ENCODE measurements at regions not wholly inside any gene's neighbourhood (a gene's known extent, or its start where the extent isn't known, plus 50 kb on each side); places are given as distances from the start of the nearest gene placed in this dataset.

DNA sequence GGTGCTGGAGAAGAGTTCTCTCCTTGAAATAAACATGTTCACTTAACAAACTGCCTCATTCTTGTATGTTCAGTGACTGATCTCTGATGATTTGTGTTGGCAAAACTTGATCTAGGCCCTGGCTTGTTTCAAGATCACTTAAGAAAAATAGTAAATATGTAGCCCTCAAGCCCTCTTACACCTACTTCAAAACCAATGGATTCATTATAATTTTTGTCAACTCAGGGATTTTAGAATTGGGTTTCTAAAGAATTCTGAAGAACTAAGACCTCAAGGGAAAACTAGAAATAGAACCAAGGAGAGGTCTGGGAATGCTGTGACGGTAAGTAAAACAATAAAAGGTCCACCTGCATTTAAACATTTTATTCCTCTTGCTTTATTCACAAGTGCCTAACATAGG, 1731.6 kb upstream of the CELF4 start:
- H3K4me3 ChIP-seq (ENCODE audit: low read depth in 1 of 2, low read length in 2 of 2) = no peak overlapping the region
- H3K27me3 ChIP-seq (ENCODE audit: control insufficient read depth in 1 of 2, insufficient read depth in 2 of 2, low read length in 2 of 2) = no peaks in the 10 kb centered on the region
- 89 to 96% methylated on average over 1 of the region's 1 CpG for WGBS, 2 donors
- no peaks in the 10 kb centered on the region for H3K9me3 ChIP-seq (ENCODE audit: control insufficient read depth in 2 of 2, insufficient read depth in 1 of 2, low read depth in 1 of 2, low read length in 1 of 2)
- H3K27ac ChIP-seq (ENCODE audit: low read depth in 2 of 2, low read length in 1 of 2) = no peak overlapping the region
- no peaks in the 10 kb centered on the region for H3K4me1 ChIP-seq (ENCODE audit: control insufficient read depth in 2 of 2, insufficient read depth in 2 of 2, low read length in 1 of 2)
- H3K36me3 ChIP-seq (ENCODE audit: control insufficient read depth in 2 of 2, insufficient read depth in 2 of 2, low read length in 1 of 2) = no peaks in the 10 kb centered on the region

GRCh38 chr18:39296293-39296888, 1730.8 kb upstream of the CELF4 start:
- no peaks in the 10 kb centered on the region for H3K9me3 ChIP-seq (ENCODE audit: control insufficient read depth in 2 of 2, insufficient read depth in 1 of 2, low read depth in 1 of 2, low read length in 1 of 2)
- no peaks in the 10 kb centered on the region for H3K36me3 ChIP-seq (ENCODE audit: control insufficient read depth in 2 of 2, insufficient read depth in 2 of 2, low read length in 1 of 2)
- 91 to 95% methylated on average over 10 of the region's 10 CpGs for WGBS, 2 donors
- H3K4me1 ChIP-seq (ENCODE audit: control insufficient read depth in 2 of 2, insufficient read depth in 2 of 2, low read length in 1 of 2) = no peaks in the 10 kb centered on the region
- H3K4me3 ChIP-seq (ENCODE audit: low read depth in 1 of 2, low read length in 2 of 2) = no peak overlapping the region
- H3K27me3 ChIP-seq (ENCODE audit: control insufficient read depth in 1 of 2, insufficient read depth in 2 of 2, low read length in 2 of 2) = no peaks in the 10 kb centered on the region
- H3K27ac ChIP-seq (ENCODE audit: low read depth in 2 of 2, low read length in 1 of 2) = no peak overlapping the region

DNA sequence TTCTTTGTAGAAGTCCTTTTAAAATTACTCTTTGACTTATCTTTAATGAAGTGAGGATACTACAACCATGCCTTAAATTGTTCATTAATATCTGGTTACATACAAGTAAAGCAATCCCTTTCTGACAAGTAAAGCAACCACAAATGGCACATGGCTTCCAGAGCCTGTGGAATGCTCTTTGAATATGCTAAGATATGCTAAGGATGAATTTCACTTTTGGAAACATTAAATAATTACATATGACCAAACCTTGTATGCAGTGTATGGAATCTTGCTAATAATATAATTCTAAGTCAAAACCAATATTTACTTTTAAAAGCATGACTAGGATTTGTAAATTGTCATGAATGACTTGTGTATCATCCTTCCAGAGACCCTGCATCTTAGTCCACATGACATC, 1711.2 kb upstream of the CELF4 start:
- Histone ChIP-seq H3K27me3 (ENCODE audit: control insufficient read depth in 1 of 2, insufficient read depth in 2 of 2, low read length in 2 of 2) (no peaks in the 10 kb centered on the region), H3K4me1 (ENCODE audit: control insufficient read depth in 2 of 2, insufficient read depth in 2 of 2, low read length in 1 of 2) (no peaks in the 10 kb centered on the region), H3K4me3 (ENCODE audit: low read depth in 1 of 2, low read length in 2 of 2) (no peak overlapping the region), H3K36me3 (ENCODE audit: control insufficient read depth in 2 of 2, insufficient read depth in 2 of 2, low read length in 1 of 2) (no peaks in the 10 kb centered on the region), H3K9me3 (ENCODE audit: control insufficient read depth in 2 of 2, insufficient read depth in 1 of 2, low read depth in 1 of 2, low read length in 1 of 2) (no peaks in the 10 kb centered on the region), H3K27ac (ENCODE audit: low read depth in 2 of 2, low read length in 1 of 2) (no peak overlapping the region)

- no peaks in the 10 kb centered on the region for H3K9me3 ChIP-seq (ENCODE audit: control insufficient read depth in 2 of 2, insufficient read depth in 1 of 2, low read depth in 1 of 2, low read length in 1 of 2)
- H3K27me3 ChIP-seq (ENCODE audit: control insufficient read depth in 1 of 2, insufficient read depth in 2 of 2, low read length in 2 of 2) = no peaks in the 10 kb centered on the region
- no peak overlapping the region for H3K27ac ChIP-seq (ENCODE audit: low read depth in 2 of 2, low read length in 1 of 2)
- no peaks in the 10 kb centered on the region for H3K4me1 ChIP-seq (ENCODE audit: control insufficient read depth in 2 of 2, insufficient read depth in 2 of 2, low read length in 1 of 2)
- no peaks in the 10 kb centered on the region for H3K36me3 ChIP-seq (ENCODE audit: control insufficient read depth in 2 of 2, insufficient read depth in 2 of 2, low read length in 1 of 2)
- 33 to 49% methylated on average over 1 of the region's 1 CpG for WGBS, 2 donors
- H3K4me3 ChIP-seq (ENCODE audit: low read depth in 1 of 2, low read length in 2 of 2) = no peak overlapping the region
Measured at GRCh38 chr18:39274535-39274934, 1708.9 kb upstream of the CELF4 start.

- Histone ChIP-seq H3K9me3 (ENCODE audit: control insufficient read depth in 2 of 2, insufficient read depth in 1 of 2, low read depth in 1 of 2, low read length in 1 of 2) (no peaks in the 10 kb centered on the region), H3K27ac (ENCODE audit: low read depth in 2 of 2, low read length in 1 of 2) (no peak overlapping the region), H3K4me1 (ENCODE audit: control insufficient read depth in 2 of 2, insufficient read depth in 2 of 2, low read length in 1 of 2) (no peaks in the 10 kb centered on the region), H3K27me3 (ENCODE audit: control insufficient read depth in 1 of 2, insufficient read depth in 2 of 2, low read length in 2 of 2) (no peaks in the 10 kb centered on the region), H3K36me3 (ENCODE audit: control insufficient read depth in 2 of 2, insufficient read depth in 2 of 2, low read length in 1 of 2) (no peaks in the 10 kb centered on the region), H3K4me3 (ENCODE audit: low read depth in 1 of 2, low read length in 2 of 2) (no peak overlapping the region)
- WGBS, 2 donors = 41 to 87% methylated on average over 1 of the region's 1 CpG
Measured at GRCh38 chr18:39272230-39272629, 1706.6 kb upstream of the CELF4 start.

- Histone ChIP-seq H3K27me3 (ENCODE audit: control insufficient read depth in 1 of 2, insufficient read depth in 2 of 2, low read length in 2 of 2) (no peaks in the 10 kb centered on the region), H3K4me1 (ENCODE audit: control insufficient read depth in 2 of 2, insufficient read depth in 2 of 2, low read length in 1 of 2) (no peaks in the 10 kb centered on the region), H3K4me3 (ENCODE audit: low read depth in 1 of 2, low read length in 2 of 2) (no peak overlapping the region), H3K27ac (ENCODE audit: low read depth in 2 of 2, low read length in 1 of 2) (no peak overlapping the region), H3K36me3 (ENCODE audit: control insufficient read depth in 2 of 2, insufficient read depth in 2 of 2, low read length in 1 of 2) (no peaks in the 10 kb centered on the region), H3K9me3 (ENCODE audit: control insufficient read depth in 2 of 2, insufficient read depth in 1 of 2, low read depth in 1 of 2, low read length in 1 of 2) (no peaks in the 10 kb centered on the region)
- WGBS, 2 donors = 78 to 88% methylated on average over 4 of the region's 4 CpGs
Measured at GRCh38 chr18:39271654-39272053, 1706.1 kb upstream of the CELF4 start.

- Histone ChIP-seq H3K4me1 (ENCODE audit: control insufficient read depth in 2 of 2, insufficient read depth in 2 of 2, low read length in 1 of 2) (no peaks in the 10 kb centered on the region), H3K4me3 (ENCODE audit: low read depth in 1 of 2, low read length in 2 of 2) (no peak overlapping the region), H3K36me3 (ENCODE audit: control insufficient read depth in 2 of 2, insufficient read depth in 2 of 2, low read length in 1 of 2) (no peaks in the 10 kb centered on the region), H3K9me3 (ENCODE audit: control insufficient read depth in 2 of 2, insufficient read depth in 1 of 2, low read depth in 1 of 2, low read length in 1 of 2) (no peaks in the 10 kb centered on the region), H3K27ac (ENCODE audit: low read depth in 2 of 2, low read length in 1 of 2) (no peak overlapping the region), H3K27me3 (ENCODE audit: control insufficient read depth in 1 of 2, insufficient read depth in 2 of 2, low read length in 2 of 2) (no peaks in the 10 kb centered on the region)
- WGBS, 2 donors = 45 to 77% methylated on average over 1 of the region's 1 CpG
Measured at GRCh38 chr18:39260565-39260964, 1695.0 kb upstream of the CELF4 start.

DNA sequence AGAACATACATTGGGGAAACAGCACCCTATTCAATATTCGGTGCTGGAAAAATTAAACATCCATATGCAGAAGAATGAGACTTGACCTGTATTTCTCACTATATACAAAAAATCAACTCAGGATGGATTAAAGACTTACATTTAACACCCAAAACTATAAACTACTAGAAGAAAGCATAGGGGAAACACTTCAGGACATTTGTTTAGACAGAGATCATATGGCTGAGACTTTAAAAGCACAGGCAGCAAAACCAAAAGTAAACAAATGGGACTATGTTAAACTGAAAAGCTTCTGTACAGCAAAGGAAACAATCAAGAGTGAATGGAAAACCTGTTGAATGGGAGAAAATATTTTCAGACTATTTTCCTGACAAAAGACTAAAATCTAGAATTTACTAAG, 1694.1 kb upstream of the CELF4 start:
- WGBS, 2 donors = 35 to 53% methylated on average over 1 of the region's 1 CpG
- no peaks in the 10 kb centered on the region for H3K9me3 ChIP-seq (ENCODE audit: control insufficient read depth in 2 of 2, insufficient read depth in 1 of 2, low read depth in 1 of 2, low read length in 1 of 2)
- H3K4me3 ChIP-seq (ENCODE audit: low read depth in 1 of 2, low read length in 2 of 2) = no peak overlapping the region
- H3K27me3 ChIP-seq (ENCODE audit: control insufficient read depth in 1 of 2, insufficient read depth in 2 of 2, low read length in 2 of 2) = no peaks in the 10 kb centered on the region
- no peak overlapping the region for H3K27ac ChIP-seq (ENCODE audit: low read depth in 2 of 2, low read length in 1 of 2)
- H3K36me3 ChIP-seq (ENCODE audit: control insufficient read depth in 2 of 2, insufficient read depth in 2 of 2, low read length in 1 of 2) = no peaks in the 10 kb centered on the region
- H3K4me1 ChIP-seq (ENCODE audit: control insufficient read depth in 2 of 2, insufficient read depth in 2 of 2, low read length in 1 of 2) = no peaks in the 10 kb centered on the region

DNA sequence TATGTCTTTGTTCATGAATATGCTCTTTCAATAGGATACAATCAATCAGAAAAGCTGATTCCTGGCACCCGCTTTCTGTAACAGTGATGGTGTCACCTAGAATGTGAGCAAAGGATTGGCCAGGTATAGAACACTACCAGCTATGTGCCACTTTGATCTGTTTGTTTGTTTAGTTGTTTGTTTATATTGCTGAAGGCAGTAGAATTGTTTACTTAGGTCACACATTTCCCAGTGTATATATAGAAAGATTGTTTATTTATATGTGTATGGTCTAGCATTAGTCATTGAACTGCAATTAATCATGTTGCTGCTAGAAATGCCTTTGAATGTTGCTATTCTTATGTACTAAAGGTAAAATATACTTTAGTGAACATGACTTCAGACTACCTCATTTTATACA, 1678.6 kb upstream of the CELF4 start:
- H3K4me1 ChIP-seq (ENCODE audit: control insufficient read depth in 2 of 2, insufficient read depth in 2 of 2, low read length in 1 of 2) = no peaks in the 10 kb centered on the region
- no peak overlapping the region for H3K4me3 ChIP-seq (ENCODE audit: low read depth in 1 of 2, low read length in 2 of 2)
- no peak overlapping the region for H3K27ac ChIP-seq (ENCODE audit: low read depth in 2 of 2, low read length in 1 of 2)
- no peaks in the 10 kb centered on the region for H3K9me3 ChIP-seq (ENCODE audit: control insufficient read depth in 2 of 2, insufficient read depth in 1 of 2, low read depth in 1 of 2, low read length in 1 of 2)
- no peaks in the 10 kb centered on the region for H3K27me3 ChIP-seq (ENCODE audit: control insufficient read depth in 1 of 2, insufficient read depth in 2 of 2, low read length in 2 of 2)
- WGBS, 2 donors = 96 to 97% methylated on average over 1 of the region's 1 CpG
- no peaks in the 10 kb centered on the region for H3K36me3 ChIP-seq (ENCODE audit: control insufficient read depth in 2 of 2, insufficient read depth in 2 of 2, low read length in 1 of 2)

DNA sequence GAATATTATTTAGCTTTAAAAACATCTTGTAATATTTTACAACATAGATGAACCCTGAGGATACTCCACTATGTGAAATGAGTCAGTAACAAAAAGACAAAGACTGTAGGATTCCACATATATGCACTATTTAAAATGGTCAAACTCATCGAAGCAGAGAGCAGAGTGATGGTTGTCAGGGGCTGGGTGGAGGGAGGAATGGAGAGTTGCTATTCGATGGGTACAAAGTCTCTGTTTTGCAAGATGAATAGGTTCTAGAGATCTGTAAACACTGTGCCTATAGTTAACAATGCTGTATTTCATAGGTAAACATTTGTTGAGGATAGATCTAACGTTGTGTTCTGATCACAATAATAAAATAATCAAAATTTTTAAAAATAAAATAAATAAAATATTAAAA, 1675.9 kb upstream of the CELF4 start:
- Histone ChIP-seq H3K27me3 (ENCODE audit: control insufficient read depth in 1 of 2, insufficient read depth in 2 of 2, low read length in 2 of 2) (no peaks in the 10 kb centered on the region), H3K4me3 (ENCODE audit: low read depth in 1 of 2, low read length in 2 of 2) (no peak overlapping the region), H3K27ac (ENCODE audit: low read depth in 2 of 2, low read length in 1 of 2) (no peak overlapping the region), H3K9me3 (ENCODE audit: control insufficient read depth in 2 of 2, insufficient read depth in 1 of 2, low read depth in 1 of 2, low read length in 1 of 2) (no peaks in the 10 kb centered on the region), H3K36me3 (ENCODE audit: control insufficient read depth in 2 of 2, insufficient read depth in 2 of 2, low read length in 1 of 2) (no peaks in the 10 kb centered on the region), H3K4me1 (ENCODE audit: control insufficient read depth in 2 of 2, insufficient read depth in 2 of 2, low read length in 1 of 2) (no peaks in the 10 kb centered on the region)
- 61 to 63% methylated on average over 3 of the region's 3 CpGs for WGBS, 2 donors

Data from esophagus (tissue), 2 donors.